ENCODE measurements at regions not wholly inside any gene's neighbourhood (a gene's known extent, or its start where the extent isn't known, plus 50 kb on each side); places are given as distances from the start of the nearest gene placed in this dataset.
"Not testable (repeated sequence)": the region's sequence is repeated elsewhere in the genome, so short reads cannot be mapped to it uniquely, and the experiment has no call there.

- DNase-seq, result not testable (repeated sequence)
Measured at GRCh38 chr4:65998807-65999517, 328.7 kb upstream of the EPHA5 start.

DNA sequence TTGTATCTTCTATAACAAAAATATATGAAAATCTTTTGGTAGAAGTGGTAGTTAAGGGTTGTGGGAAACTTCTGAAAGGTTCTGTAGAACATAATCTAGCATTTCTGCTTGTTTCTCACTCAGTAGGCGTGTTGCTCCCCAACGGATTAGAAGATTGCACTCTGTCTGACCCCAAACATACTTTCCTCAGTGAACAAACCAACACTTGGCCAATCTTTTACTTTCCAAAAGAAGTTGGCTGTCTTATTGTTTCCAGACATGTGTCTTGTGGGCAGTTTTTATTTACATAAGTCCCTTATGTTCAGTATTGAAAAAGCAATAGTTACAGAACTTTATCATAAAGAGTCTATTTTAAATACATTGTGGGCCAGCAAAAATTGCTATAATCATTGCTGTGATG, 312.8 kb upstream of the EPHA5 start:
- DNase-seq, result peak; percentile 34

- DNase-seq, result no peak
Measured at GRCh38 chr4:65976287-65976686, 306.0 kb upstream of the EPHA5 start.

GRCh38 chr4:65973186-65973585, 302.9 kb upstream of the EPHA5 start:
- DNase-seq, result no peak

DNA sequence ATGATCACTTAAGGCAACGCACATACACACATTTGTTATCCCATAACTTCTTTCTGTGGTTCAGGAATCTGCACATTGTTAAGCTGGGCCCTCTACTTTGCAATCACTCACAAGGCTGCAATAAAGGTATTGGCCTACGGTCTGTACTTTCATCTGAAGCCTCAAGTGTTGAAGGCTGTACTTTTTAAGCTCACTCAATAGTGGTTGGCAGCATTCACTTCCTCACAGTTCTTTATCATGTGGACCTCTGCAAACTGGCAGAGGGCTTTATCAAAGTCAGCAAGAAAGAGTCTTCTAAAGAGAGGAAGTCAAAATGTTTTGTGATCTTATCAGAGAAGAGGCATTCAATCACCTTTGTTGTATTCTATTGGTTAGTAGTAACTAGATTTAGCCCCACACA, 301.4 kb upstream of the EPHA5 start:
- DNase-seq, result no peak

DNA sequence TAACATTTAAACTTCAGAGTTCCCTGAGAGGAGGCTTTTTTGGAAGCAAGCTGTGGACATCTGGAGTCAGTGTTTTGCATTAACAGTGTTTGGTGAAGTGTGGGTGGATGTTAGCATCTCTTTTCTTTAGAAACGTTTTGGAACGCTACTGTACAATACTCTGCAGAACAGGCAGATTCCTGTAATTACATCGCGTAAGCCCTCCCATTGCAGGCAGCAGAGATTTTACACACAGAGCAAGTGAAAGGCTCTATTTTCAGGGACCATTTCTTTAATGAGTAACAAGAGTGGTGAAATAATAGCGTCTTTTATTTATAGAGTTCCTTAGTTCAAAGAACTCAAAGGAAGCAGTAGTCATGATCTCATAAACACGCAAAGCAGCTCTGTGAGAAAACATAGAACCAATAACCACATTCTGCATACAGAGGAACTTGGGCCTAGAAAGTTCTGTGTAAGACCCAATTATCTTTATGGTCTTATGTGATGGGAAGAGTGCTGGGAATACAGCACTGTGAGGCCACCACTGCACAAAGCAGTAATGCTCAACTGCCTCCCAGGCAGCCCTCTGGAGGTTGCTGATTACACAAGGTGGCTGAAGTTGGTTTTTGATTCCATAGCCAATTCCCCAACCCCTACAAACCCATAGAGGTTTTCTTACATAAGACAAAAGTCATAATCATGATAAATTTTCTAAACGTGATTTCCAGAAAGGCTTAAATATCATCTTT, 298.7 kb upstream of the EPHA5 start:
- DNase-seq, result peak; percentile 0

DNA sequence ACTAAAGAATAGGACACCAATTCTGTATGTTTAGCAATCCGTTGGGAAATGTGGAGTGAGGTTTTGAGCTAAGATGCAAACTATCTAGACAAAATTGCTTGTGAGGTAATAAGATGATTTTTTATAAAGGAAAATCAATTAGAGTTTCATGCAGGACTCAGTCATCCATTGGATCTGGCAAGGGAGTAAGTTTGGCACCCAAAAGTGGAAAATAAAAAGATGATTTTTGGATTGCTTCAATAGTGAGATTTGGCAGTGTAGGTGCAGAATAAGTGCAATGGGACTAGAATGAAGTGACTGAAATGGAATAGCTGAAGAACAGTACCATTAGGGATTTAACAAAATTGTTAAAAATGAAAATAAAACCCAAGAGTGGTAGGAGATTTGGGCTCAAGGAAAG, 290.5 kb upstream of the EPHA5 start:
- no peak for DNase-seq

GRCh38 chr4:65954416-65954815, 284.1 kb upstream of the EPHA5 start:
- no peak for DNase-seq

DNA sequence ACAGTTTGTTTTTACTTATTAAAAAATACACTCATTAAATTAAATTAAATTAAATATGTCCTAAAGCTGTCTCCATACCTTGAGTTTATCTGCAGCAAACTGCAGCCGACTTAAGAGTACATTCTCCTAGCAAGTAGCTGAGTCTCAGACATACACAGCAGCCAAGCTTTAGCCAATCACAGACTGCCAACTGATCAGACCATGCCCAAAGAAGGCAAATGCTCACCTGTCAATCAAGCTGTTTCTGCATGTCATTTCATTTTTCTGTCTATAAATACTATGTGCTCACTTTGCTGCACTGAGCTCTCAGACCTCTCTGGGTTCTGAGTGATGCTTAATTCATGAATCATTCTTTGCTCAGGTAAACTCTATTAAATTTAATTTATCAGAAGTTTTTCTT, 280.9 kb upstream of the EPHA5 start:
- no peak for DNase-seq

DNA sequence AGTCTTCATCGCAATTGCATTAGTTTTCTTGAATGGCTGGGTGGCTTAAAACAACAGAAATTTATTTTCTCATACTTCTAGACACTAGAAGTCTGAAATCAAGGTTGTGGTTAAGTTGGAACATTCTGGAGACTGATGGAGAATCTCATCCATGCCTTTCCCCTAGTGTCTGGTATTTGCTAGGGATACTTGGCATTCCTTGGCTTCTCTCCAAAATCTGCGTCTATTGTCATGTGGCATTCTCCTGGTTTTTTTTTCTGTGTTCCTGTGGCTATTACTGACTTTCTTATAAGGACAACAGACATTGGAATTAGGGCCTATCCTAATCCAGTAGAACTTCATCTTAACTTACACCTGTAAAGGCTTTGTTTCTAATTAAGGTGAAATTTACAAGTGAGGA, 272.8 kb upstream of the EPHA5 start:
- DNase-seq, result peak; percentile 90

DNA sequence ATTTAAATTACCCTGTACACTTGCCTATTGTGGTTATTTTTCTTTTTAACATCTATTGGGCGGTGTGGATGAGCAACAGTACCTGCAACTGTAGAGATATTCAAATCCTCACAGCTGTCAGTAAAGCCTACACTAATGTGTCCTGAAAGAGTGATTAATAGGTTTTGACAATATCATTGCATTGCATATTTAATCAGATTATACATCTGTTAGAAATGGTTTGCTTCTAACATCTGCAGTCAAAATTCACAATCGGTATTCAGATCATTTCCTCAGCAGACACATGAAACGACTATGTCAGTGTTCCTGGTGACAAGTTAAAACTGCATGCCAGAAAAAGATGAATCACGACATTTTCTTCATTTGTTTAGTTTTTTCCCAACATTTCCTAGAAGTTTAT, 254.6 kb upstream of the EPHA5 start:
- DNase-seq, result no peak

DNA sequence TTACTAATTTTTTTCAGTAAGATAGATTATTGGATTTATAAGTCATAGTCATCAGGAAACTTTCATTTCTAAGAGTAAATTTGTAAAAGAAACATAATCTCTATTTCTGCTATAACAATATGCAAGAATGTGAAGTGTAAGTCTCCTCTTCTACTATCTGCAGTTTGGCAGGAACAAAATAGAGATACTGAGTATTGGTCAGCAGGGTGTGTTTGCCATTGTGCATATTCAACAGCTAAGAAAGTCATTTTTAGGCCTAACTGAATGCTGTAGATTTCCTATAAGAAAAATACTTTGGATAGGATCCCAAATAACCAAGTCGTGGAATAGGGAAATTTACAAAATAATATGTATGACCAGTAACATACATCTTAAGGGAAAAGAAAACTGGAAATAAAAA, 253.3 kb upstream of the EPHA5 start:
- no peak for DNase-seq

- no peak for DNase-seq
Measured at GRCh38 chr4:65921180-65921579, 250.9 kb upstream of the EPHA5 start.

DNA sequence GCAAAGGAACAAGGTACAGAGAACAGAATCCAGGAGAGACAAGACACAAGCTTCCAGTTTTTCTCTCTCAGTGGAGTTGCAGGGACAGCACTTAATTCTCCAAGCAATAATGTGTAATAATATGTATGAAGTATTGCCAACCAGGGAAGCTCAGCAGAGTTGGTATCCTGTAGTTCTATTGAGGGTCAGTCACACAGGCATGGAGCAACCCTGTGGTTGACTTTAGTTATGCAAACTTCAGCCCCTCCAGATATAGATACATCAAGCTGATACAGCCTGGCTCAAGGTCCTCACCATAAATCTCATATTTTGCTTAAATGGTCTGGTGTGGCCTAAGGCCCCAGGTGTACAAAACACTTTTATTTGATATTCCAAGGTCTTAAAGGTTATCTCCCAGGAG, 248.6 kb upstream of the EPHA5 start:
- DNase-seq, result no peak

DNA sequence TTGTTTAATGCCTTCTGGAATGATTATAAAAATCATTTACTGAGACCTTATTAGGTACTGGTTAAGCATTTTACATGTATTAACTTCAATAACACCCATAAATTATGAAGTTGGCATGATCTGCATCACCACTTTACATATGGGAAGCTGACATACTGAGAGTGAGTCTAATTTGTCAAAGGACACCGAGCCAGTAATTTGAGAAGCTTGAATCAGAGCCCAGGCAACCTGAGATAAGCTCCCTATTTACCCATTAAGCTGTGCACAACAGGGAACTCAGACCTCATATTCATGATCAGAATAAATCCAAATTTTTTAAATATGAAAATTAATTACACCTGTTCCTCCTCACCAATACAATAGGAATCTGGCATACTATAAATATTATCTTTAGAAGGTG, 247.9 kb upstream of the EPHA5 start:
- DNase-seq, result no peak

DNA sequence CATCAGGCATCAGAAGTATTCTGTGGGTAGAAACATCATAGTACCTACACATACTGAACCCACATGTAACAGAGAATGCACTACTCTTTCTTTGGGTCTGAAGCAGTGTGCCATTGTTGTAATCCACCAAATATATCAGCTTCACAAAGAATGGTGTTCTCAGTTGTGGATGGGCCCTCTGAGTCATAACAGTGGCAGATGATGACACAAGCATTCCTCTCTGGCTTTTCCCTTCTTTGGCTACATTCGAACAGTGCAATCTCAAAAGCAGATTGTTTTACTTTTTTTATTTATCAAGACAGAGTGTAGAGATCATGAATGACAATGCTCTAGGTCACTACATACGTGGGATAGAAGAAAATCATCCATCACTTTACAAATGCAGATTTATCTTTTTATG, 247.2 kb upstream of the EPHA5 start:
- peak; percentile 73 for DNase-seq

GRCh38 chr4:65911720-65912119, 241.4 kb upstream of the EPHA5 start:
- no peak for DNase-seq

- DNase-seq, result peak; percentile 17
Measured at GRCh38 chr4:65893957-65894755, 223.9 kb upstream of the EPHA5 start.

DNA sequence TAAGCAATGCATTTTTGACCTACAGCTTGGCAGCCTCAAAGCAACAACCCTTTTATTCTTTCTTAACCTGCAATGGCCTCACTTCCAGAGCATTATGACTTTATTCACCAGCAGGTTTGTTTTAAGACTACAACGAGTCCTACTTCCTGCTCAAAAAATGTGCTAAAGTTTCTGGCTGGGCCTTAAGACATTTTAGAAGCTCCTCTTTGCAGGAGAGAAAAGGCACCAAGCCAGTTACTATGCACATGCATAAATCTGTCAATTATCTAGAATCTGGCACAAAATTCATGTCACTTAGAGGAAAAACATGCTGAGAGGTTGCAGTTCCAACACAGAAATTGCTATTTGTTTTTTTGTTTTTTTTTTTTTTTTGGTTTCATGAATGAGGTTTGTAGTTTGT, 223.0 kb upstream of the EPHA5 start:
- DNase-seq, result no peak

- peak; percentile 22 for DNase-seq
Measured at GRCh38 chr4:65880594-65880993, 210.3 kb upstream of the EPHA5 start.

DNA sequence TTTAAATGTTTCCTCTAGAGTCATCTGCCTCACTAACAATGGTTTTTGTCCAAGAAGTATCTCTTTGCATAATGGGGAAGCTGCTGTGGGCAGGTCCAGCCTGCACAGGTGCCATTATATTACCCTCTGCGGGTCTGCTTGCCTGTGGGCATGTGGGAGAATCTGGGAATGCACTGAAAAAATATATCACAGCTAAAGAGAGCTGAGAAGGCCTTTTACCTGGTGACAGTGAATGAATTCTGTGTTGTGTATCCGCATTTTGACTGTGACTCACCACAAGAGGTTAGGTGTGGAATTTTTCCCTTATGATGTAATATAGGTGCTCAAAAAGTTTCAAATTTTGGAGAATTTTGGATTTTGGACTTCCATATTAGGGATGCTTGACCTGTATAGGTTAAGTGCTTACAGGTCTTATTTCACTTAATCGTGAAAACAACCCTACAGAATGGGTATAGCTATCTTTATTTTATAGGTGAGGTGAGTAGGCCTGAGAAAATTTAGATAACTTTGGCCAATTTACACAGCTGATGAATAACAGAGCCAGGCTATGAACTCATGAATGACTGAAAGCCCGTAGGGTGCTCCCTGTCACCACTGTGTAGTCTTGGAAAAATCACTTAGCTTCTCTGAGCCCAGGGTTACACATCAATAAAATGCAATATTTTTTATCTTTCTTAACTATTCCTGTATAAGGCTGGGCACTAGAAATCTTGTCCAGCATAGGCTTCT, 198.0 kb upstream of the EPHA5 start:
- DNase-seq, result no peak

DNA sequence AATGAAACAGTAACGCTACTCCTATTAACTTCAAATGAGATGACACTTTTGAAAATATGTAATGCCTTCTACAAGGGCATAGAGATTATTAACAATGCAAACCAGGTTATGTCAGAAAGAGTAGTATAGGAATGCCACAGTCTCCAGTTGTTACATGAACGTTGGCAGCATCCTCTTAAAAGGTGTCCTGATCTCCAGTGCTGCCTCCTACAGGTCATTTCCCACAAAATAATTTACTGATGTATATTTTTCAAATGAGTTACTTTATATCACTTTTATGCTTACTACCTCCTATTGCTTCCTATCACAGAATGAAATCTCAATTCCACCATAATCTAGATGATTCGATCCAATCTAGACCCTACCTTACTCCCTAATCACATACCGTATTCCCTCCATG, 195.2 kb upstream of the EPHA5 start:
- peak; percentile 11 for DNase-seq

- no peak for DNase-seq
Measured at GRCh38 chr4:65861993-65862392, 191.7 kb upstream of the EPHA5 start.
